DOHH2 (cell line): ENCODE measurements at regions not wholly inside any gene's neighbourhood (a gene's known extent, or its start where the extent isn't known, plus 50 kb on each side); places are given as distances from the start of the nearest gene placed in this dataset.

ENCODE experiments used
- H3F3A ChIP-seq: fragments of 200-600 bp; sonication (generic), shearing (Covaris generic); 2 replicates; pipeline ENCODE4 v1.6.0; 2016; ENCODE audit warnings: antibody characterized with exemption, mild to moderate bottlenecking; ENCODE audit not compliant: control insufficient read depth, insufficient read depth
- H3K27ac ChIP-seq: fragments of 200-600 bp; sonication (generic); 2 replicates; pipeline ENCODE4 v1.5.1; 2014; ENCODE audit warnings: low read depth, mild to moderate bottlenecking, low read length, moderate library complexity
- H3K27me3 ChIP-seq: fragments of 200-600 bp; sonication (generic); 2 replicates; pipeline ENCODE4 v1.6.1; 2014; ENCODE audit warnings: mild to moderate bottlenecking, low read length, mixed read lengths; ENCODE audit not compliant: control insufficient read depth
- H3K36me3 ChIP-seq: fragments of 200-600 bp; sonication (generic); 2 replicates; pipeline ENCODE4 v1.6.1; 2014; ENCODE audit warnings: mild to moderate bottlenecking, low read length, moderate library complexity, mixed read lengths; ENCODE audit not compliant: control insufficient read depth
- H3K4me1 ChIP-seq: fragments of 200-600 bp; sonication (generic); 2 replicates; pipeline ENCODE4 v1.6.1; 2014; ENCODE audit warnings: mild to moderate bottlenecking, low read length, mixed read lengths; ENCODE audit not compliant: control insufficient read depth
- H3K4me2 ChIP-seq: fragments of 200-600 bp; sonication (generic); 2 replicates; pipeline ENCODE4 v1.6.0; 2014; ENCODE audit warnings: mild to moderate bottlenecking, low read length, moderate library complexity
- H3K4me3 ChIP-seq: fragments of 200-600 bp; sonication (generic); 2 replicates; pipeline ENCODE4 v1.5.1; 2014; ENCODE audit warnings: mild to moderate bottlenecking, low read length, mixed read lengths
- H3K79me2 ChIP-seq: fragments of 200-600 bp; sonication (generic); 2 replicates; pipeline ENCODE4 v1.6.1; 2014; ENCODE audit warnings: mild to moderate bottlenecking, low read length, mixed read lengths; ENCODE audit not compliant: control insufficient read depth
- H3K9me2 ChIP-seq: fragments of 200-600 bp; sonication (generic); replicated peaks from 2 replicates; pipeline ENCODE4 v1.6.1; 2014; ENCODE audit warnings: mild to moderate bottlenecking, low read length, mixed read lengths; ENCODE audit not compliant: control insufficient read depth
- H3K9me3 ChIP-seq: fragments of 200-600 bp; sonication (generic); 2 replicates; pipeline ENCODE4 v1.6.1; 2014; ENCODE audit warnings: antibody characterized with exemption, low read length, mixed read lengths; ENCODE audit not compliant: control insufficient read depth, insufficient read depth
- H4K20me1 ChIP-seq: fragments of 200-600 bp; sonication (generic); 2 replicates; pipeline ENCODE4 v1.6.0; 2014; ENCODE audit warnings: low read depth, mild to moderate bottlenecking, antibody characterized with exemption, low read length, moderate library complexity; ENCODE audit not compliant: control insufficient read depth, insufficient read depth
- CTCF ChIP-seq: fragments of 200-600 bp; sonication (generic); IDR thresholded peaks from one replicate; pipeline ENCODE4 v1.5.1; 2014; ENCODE audit warnings: antibody characterized with exemption, mild to moderate bottlenecking, low read depth, low read length; ENCODE audit not compliant: poor library complexity, severe bottlenecking
- EZH2phosphoT487 ChIP-seq: fragments of 200-600 bp; sonication (generic); IDR thresholded peaks from 2 replicates; pipeline ENCODE4 v1.6.1; 2017; ENCODE audit warnings: borderline replicate concordance, mild to moderate bottlenecking, antibody characterized with exemption, low read length, moderate library complexity, mixed read lengths

- H3K27ac ChIP-seq: no peak overlapping the region
- no peaks in the 10 kb centered on the region for H4K20me1 ChIP-seq
- no peaks in the 10 kb centered on the region for H3K36me3 ChIP-seq
- no peak overlapping the region for H3K4me2 ChIP-seq
- TF ChIP-seq CTCF (no peak), EZH2phosphoT487 (no peak)
- H3K9me2 ChIP-seq: no peaks in the 10 kb centered on the region
- H3K27me3 ChIP-seq: no peaks in the 10 kb centered on the region
- no peaks in the 10 kb centered on the region for H3K9me3 ChIP-seq
- H3F3A ChIP-seq: no peaks in the 10 kb centered on the region
- no peaks in the 10 kb centered on the region for H3K79me2 ChIP-seq
- H3K4me1 ChIP-seq: no peaks in the 10 kb centered on the region
- H3K4me3 ChIP-seq: no peak overlapping the region
These were observed 286.2 kb upstream of the VWC2 start for GRCh38 chr7:49486974-49487829.

GRCh38 chr7:49487830-49488140 lies 285.7 kb upstream of the VWC2 start:
- H3K9me2 ChIP-seq: no peaks in the 10 kb centered on the region
- H4K20me1 ChIP-seq: no peaks in the 10 kb centered on the region
- no peak overlapping the region for H3K27ac ChIP-seq
- no peaks in the 10 kb centered on the region for H3F3A ChIP-seq
- no peaks in the 10 kb centered on the region for H3K4me1 ChIP-seq
- H3K36me3 ChIP-seq: no peaks in the 10 kb centered on the region
- no peak overlapping the region for H3K4me3 ChIP-seq
- H3K79me2 ChIP-seq: no peaks in the 10 kb centered on the region
- no peak overlapping the region for H3K4me2 ChIP-seq
- no peaks in the 10 kb centered on the region for H3K27me3 ChIP-seq
- no peaks in the 10 kb centered on the region for H3K9me3 ChIP-seq
- no peak for TF ChIP-seq EZH2phosphoT487
- TF ChIP-seq CTCF: no peak

GRCh38 chr7:49488573-49488972 lies 284.9 kb upstream of the VWC2 start:
- TF ChIP-seq EZH2phosphoT487 (no peak), CTCF (no peak)
- H4K20me1 ChIP-seq: no peaks in the 10 kb centered on the region
- H3K9me2 ChIP-seq: no peaks in the 10 kb centered on the region
- no peak overlapping the region for H3K4me2 ChIP-seq
- H3K4me1 ChIP-seq: no peaks in the 10 kb centered on the region
- no peaks in the 10 kb centered on the region for H3K9me3 ChIP-seq
- no peak overlapping the region for H3K4me3 ChIP-seq
- H3K27ac ChIP-seq: no peak overlapping the region
- H3K36me3 ChIP-seq: no peaks in the 10 kb centered on the region
- H3F3A ChIP-seq: no peaks in the 10 kb centered on the region
- H3K27me3 ChIP-seq: no peaks in the 10 kb centered on the region
- H3K79me2 ChIP-seq: no peaks in the 10 kb centered on the region
